ENCODE measurements at regions not wholly inside any gene's neighbourhood (a gene's known extent, or its start where the extent isn't known, plus 50 kb on each side); places are given as distances from the start of the nearest gene placed in this dataset.

GRCh38 chr13:74193391-74193790 is 59.2 kb upstream of the KLF12 start:
- TF ChIP-seq CTCF (IDR thresholded peaks at IDR 0.05; ENCODE audit: low read depth, low read length) = no peak
- H3K4me3 ChIP-seq (ENCODE audit: low read depth, low read length) = no peak overlapping the region

- TF ChIP-seq CTCF (IDR thresholded peaks at IDR 0.05; ENCODE audit: low read depth, low read length) = no peak
- H3K4me3 ChIP-seq (ENCODE audit: low read depth, low read length) = no peak overlapping the region
These were observed 57.2 kb upstream of the KLF12 start for GRCh38 chr13:74191410-74191809.

GRCh38 chr13:74190999-74191398 is 56.8 kb upstream of the KLF12 start:
- TF ChIP-seq CTCF (IDR thresholded peaks at IDR 0.05; ENCODE audit: low read depth, low read length) = no peak

GRCh38 chr13:74187564-74187963 is 53.4 kb upstream of the KLF12 start:
- H3K4me3 ChIP-seq (ENCODE audit: low read depth, low read length) = no peak overlapping the region
- TF ChIP-seq CTCF (IDR thresholded peaks at IDR 0.05; ENCODE audit: low read depth, low read length) = no peak

More at GRCh38 chr13:74190999-74191398, 56.8 kb upstream of the KLF12 start:
- no peak overlapping the region for H3K4me3 ChIP-seq (ENCODE audit: low read depth, low read length)

- no peak overlapping the region for H3K4me3 ChIP-seq (ENCODE audit: low read depth, low read length)
- TF ChIP-seq CTCF (IDR thresholded peaks at IDR 0.05; ENCODE audit: low read depth, low read length) = no peak
These were observed 50.1 kb upstream of the KLF12 start for GRCh38 chr13:74184283-74184682.
